Panc1 (cell line): ENCODE measurements at regions not wholly inside any gene's neighbourhood (a gene's known extent, or its start where the extent isn't known, plus 50 kb on each side); places are given as distances from the start of the nearest gene placed in this dataset.

Source experiments
- ATAC-seq: fragments of 200-7000 bp; cut with Tn5 transposase; 2 replicates; pipeline ENCODE4 v1.9.1; 2020; ENCODE audit warnings: mild to moderate bottlenecking, moderate library complexity
- BruUV-seq: library from RNA; stranded (reverse); fragments of 400-500 nt; replicated peaks from 2 replicates; lab custom pipeline; 2021; lab: Mats Ljungman, UMichigan
- CTCF ChIA-PET: fragments of 300-600 bp; sonication (Branson Sonifier 250); formaldehyde crosslinking; loops from one replicate; lab custom pipeline; 2022; ENCODE audit warnings: antibody characterized with exemption; lab: Charles Lee
- POLR2A ChIA-PET: fragments of 300-600 bp; sonication (Branson Sonifier 250); formaldehyde crosslinking; loops from one replicate; lab custom pipeline; 2022; ENCODE audit warnings: antibody characterized with exemption; lab: Charles Lee
- DNase-seq: peaks from one replicate; pipeline ENCODE4 v3.0.0-alpha.2; 2010; ENCODE audit warnings: low read depth, low spot score
- H3K27ac ChIP-seq: 2 replicates; pipeline ENCODE4 v1.5.1; 2011; ENCODE audit warnings: mild to moderate bottlenecking, low read length, inconsistent platforms
- H3K27me3 ChIP-seq: fragments of 200-500 bp; sonication (Bioruptor generic); 2 replicates; pipeline ENCODE4 v1.6.0; 2014; ENCODE audit warnings: low read length, inconsistent platforms; ENCODE audit not compliant: control insufficient read depth, insufficient read depth
- H3K36me3 ChIP-seq: fragments of 200-500 bp; sonication (Bioruptor generic); 2 replicates; pipeline ENCODE4 v1.5.1; 2014; ENCODE audit warnings: inconsistent platforms, mild to moderate bottlenecking, low read length, moderate library complexity; ENCODE audit not compliant: control insufficient read depth, insufficient read depth
- H3K4me1 ChIP-seq: 2 replicates; pipeline ENCODE4 v1.5.1; 2011; ENCODE audit warnings: inconsistent platforms, mild to moderate bottlenecking, low read length, moderate library complexity; ENCODE audit not compliant: control insufficient read depth, insufficient read depth
- H3K4me3 ChIP-seq, 2 experiments: 2 replicates each; pipeline ENCODE4 v1.5.1; 2011 to 2012; ENCODE audit warnings: low read depth in 2 of 2, low read length in 2 of 2, mild to moderate bottlenecking in 2 of 2, inconsistent platforms in 1 of 2, moderate library complexity in 1 of 2
- H3K9me3 ChIP-seq: fragments of 200-500 bp; sonication (Bioruptor generic); 2 replicates; pipeline ENCODE4 v1.5.1; 2014; ENCODE audit warnings: low read depth, mild to moderate bottlenecking, inconsistent platforms, low read length, moderate library complexity; ENCODE audit not compliant: control insufficient read depth, insufficient read depth
- POLR2AphosphoS5 ChIP-seq: IDR thresholded peaks from 2 replicates; pipeline ENCODE4 v1.6.1; 2012; ENCODE audit warnings: mild to moderate bottlenecking, low read depth, low read length, moderate library complexity
- REST ChIP-seq, 2 experiments: IDR thresholded peaks; 2 replicates each; pipeline ENCODE4 v1.6.1; 2011 to 2012; ENCODE audit warnings: low read depth in 2 of 2, control low read depth in 1 of 2, low read length in 1 of 2, mild to moderate bottlenecking in 1 of 2, moderate library complexity in 1 of 2; ENCODE audit not compliant: insufficient read depth in 1 of 2
- SIN3A ChIP-seq: IDR thresholded peaks from 2 replicates; pipeline ENCODE4 v1.6.1; 2012; ENCODE audit warnings: low read depth, mild to moderate bottlenecking, low read length, moderate library complexity, borderline replicate concordance; ENCODE audit not compliant: insufficient read depth
- TCF7L2 ChIP-seq: IDR thresholded peaks from 2 replicates; pipeline ENCODE4 v1.6.1; 2011; ENCODE audit warnings: mild to moderate bottlenecking, low read depth, low read length, inconsistent platforms
- in situ Hi-C: cut with HindIII; loops from 2 replicates; pipeline ENCODE4 v1.10.0; 2016; ENCODE audit warnings: low sequenced_read_pairs, low pct_unique_long_range_greater_than_20kb
- intact Hi-C: fragments of 100-400 bp; cut with micrococcal nuclease; formaldehyde crosslinking; loops from one replicate; pipeline ENCODE4 v1.10.0; 2022; ENCODE audit not compliant: unreplicated experiment
- TF ChIP-seq, protein P1 (sequence below): fragments of 450-650 bp; IDR thresholded peaks from 2 replicates; pipeline ENCODE4 v1.5.1; 2017; ENCODE audit warnings: mild to moderate bottlenecking

- intact Hi-C loops (no loop called here), in situ Hi-C loops (no loop called here)
- Histone ChIP-seq H3K4me1 (no peaks in the 10 kb centered on the region), H3K27ac (no peak overlapping the region), H3K9me3 (no peaks in the 10 kb centered on the region), H3K27me3 (peaks cover 2% of the 10 kb centered on the region), H3K36me3 (no peaks in the 10 kb centered on the region), H3K4me3 (no peak overlapping the region)
- no peak for DNase-seq
- ATAC-seq: no peak
- TF ChIP-seq, protein P1, sequence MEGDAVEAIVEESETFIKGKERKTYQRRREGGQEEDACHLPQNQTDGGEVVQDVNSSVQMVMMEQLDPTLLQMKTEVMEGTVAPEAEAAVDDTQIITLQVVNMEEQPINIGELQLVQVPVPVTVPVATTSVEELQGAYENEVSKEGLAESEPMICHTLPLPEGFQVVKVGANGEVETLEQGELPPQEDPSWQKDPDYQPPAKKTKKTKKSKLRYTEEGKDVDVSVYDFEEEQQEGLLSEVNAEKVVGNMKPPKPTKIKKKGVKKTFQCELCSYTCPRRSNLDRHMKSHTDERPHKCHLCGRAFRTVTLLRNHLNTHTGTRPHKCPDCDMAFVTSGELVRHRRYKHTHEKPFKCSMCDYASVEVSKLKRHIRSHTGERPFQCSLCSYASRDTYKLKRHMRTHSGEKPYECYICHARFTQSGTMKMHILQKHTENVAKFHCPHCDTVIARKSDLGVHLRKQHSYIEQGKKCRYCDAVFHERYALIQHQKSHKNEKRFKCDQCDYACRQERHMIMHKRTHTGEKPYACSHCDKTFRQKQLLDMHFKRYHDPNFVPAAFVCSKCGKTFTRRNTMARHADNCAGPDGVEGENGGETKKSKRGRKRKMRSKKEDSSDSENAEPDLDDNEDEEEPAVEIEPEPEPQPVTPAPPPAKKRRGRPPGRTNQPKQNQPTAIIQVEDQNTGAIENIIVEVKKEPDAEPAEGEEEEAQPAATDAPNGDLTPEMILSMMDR: no peak
- no peak for TF ChIP-seq REST (IDR thresholded peaks at IDR 0.05; ENCODE audit: insufficient read depth in 1 of 2, low read depth in 2 of 2, low read length in 1 of 2)
- TF ChIP-seq POLR2AphosphoS5: no peak
- no peak for TF ChIP-seq TCF7L2
- TF ChIP-seq SIN3A: no peak
- BruUV-seq: no TSS peak
- POLR2A ChIA-PET: no interaction called here
- CTCF ChIA-PET: interaction anchor here (0.6 kb wide), 1 partner anchor 1176 kb away, joined by 3 read pairs; no protein-coding TSS in a partner anchor
Observed at GRCh38 chr13:51167393-51168191, 54.6 kb upstream of the FAM124A start.

DNA sequence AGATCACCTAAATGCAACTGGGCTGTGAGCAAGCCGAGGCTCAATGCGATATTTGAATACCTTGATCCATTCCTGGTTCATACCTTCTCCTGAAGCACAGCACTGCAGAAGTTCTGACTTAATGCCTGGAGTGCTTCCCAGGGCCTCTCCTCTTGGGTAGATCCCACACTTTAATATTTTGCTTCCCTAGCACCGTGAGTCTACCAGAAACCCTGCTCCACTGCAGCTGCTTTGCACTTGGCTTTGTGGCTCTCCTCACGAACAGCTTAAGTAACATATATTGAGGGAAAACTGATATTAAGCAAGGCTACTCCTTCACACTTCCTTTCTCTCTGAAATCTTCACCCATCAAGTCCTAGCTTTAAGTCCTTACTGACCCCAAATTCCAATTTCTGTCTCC is 51.6 kb upstream of the C13orf42 start:
- CTCF ChIA-PET: no interaction called here

More for the DNA sequence above, 51.6 kb upstream of the C13orf42 start:
- in situ Hi-C loops (no loop called here), intact Hi-C loops (no loop called here)
- no peak overlapping the region for H3K4me3 ChIP-seq
- H3K27ac ChIP-seq: no peak overlapping the region
- H3K4me1 ChIP-seq: no peaks in the 10 kb centered on the region
- no peaks in the 10 kb centered on the region for H3K36me3 ChIP-seq
- POLR2A ChIA-PET: no interaction called here
- DNase-seq (no peak), ATAC-seq (no peak)
- H3K9me3 ChIP-seq: no peaks in the 10 kb centered on the region
- BruUV-seq: no TSS peak
- peaks cover 2% of the 10 kb centered on the region for H3K27me3 ChIP-seq
- TF ChIP-seq REST (IDR thresholded peaks at IDR 0.05; ENCODE audit: insufficient read depth in 1 of 2, low read depth in 2 of 2, low read length in 1 of 2) (no peak), POLR2AphosphoS5 (no peak), TCF7L2 (no peak), SIN3A (no peak)
- TF ChIP-seq, protein P1: no peak
